LHCN-M2 (cell line): ENCODE measurements at regions not wholly inside any gene's neighbourhood (a gene's known extent, or its start where the extent isn't known, plus 50 kb on each side); places are given as distances from the start of the nearest gene placed in this dataset.

Experiments
- DNase-seq: peaks from one replicate; pipeline ENCODE4 v3.0.0-alpha.2; 2012; ENCODE audit warnings: low read depth

GRCh38 chr18:22330508-22330907 is 87.2 kb downstream of the CTAGE1 start:
- no peak for DNase-seq

- no peak for DNase-seq
Observed at GRCh38 chr18:22325396-22325795, 92.3 kb downstream of the CTAGE1 start.

DNA sequence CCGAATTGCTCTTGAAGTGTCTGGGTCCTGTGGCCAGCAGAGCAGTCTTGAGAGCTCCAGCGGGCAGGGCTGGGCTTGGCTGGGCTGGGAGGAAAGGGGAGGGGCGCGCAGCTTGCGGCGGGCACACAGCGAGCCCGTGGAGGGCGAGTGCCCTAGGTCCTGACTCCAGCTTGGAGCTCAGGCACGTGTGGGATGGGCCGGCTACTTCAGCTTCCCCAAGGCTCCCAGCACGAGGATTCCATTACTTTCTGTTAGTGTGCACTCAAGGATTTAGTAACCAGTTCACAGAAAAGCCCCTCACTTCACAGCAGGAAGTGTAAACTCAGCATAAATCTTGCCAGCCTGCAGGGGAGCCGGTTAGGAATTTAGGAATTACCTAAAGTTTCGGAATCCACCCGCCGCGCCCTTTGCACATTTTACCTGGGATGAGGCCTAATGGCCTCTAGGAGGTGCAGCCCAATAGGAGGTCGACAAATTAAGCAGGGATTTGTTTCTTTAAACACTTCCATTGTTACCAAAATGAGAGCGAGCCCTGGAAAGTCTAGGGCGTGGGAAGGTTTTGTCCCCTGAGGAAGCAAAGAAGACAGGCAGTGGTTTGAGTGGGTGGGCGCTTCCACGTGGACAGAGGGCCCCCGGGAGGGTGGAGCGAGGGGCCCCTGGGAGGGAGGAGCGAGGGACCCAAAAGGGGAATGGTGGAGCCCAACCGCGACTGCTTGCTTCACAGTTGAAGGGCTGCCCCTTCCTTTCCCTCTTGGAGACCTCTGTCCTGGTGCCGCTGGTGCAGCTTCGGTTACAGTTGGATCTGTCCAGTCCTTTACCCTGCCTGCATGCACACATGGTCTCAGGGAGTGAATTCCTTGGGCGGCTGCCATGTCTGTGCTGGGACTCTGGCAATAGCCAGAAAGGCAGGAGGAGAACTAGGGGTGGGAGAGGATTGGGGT is 93.3 kb downstream of the CTAGE1 start:
- no peak for DNase-seq

DNA sequence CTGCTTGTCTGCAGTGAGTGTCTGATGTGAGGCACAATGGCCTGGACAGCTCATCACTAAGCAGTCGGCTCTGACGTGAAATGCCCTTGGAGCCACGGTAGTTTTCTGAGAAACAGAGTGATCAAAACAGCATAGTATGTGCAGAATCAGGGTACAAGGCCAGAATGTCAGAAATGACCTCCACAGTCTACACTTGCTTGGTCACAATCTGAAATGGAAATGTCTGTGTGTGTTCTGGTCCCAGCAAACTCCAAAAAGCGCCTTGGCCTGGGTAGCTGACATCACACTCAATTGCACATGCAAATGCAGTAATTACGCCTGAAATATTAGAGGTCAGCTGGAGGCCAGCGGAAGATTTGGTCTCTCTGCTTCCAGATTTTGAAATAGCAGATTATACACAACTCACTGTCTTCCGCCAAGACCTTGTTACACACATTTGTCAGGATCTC is 95.4 kb downstream of the CTAGE1 start:
- DNase-seq = no peak

- no peak for DNase-seq
Observed at GRCh38 chr18:22320771-22321170, 96.9 kb downstream of the CTAGE1 start.

GRCh38 chr18:22320155-22320554 is 97.6 kb downstream of the CTAGE1 start:
- no peak for DNase-seq

DNA sequence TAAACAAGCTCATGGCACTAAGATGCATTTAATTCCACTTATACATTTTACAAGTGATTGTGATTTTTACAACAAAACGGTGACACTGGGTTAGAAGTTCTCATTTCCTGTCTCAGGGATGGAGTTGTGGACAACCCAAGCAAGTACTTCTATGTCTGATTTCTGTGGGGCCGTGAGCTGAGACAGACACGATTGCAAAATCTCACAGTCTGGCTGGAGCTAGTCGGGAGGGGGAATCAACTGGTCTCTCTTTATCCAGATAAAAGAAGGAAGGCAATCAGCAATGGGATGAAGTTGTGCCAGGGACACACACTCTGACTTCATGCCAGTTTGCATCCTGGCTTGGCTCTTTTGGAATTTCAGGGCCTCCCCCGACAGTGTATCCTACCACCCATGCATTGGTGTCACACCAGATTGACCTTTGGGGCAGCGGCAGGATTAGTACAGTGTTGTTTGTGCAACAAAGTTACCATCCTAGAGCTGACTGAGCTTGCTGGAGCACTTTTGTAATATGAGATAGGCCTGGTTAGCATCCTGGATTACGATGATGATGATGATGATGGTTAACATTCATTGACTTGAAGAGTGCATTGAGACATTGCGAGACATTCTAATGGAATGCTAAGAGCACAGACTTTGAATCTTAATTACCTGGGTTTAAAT is 98.8 kb downstream of the CTAGE1 start:
- DNase-seq = no peak

GRCh38 chr18:22314420-22314819 is 103.3 kb downstream of the CTAGE1 start:
- DNase-seq = no peak

DNA sequence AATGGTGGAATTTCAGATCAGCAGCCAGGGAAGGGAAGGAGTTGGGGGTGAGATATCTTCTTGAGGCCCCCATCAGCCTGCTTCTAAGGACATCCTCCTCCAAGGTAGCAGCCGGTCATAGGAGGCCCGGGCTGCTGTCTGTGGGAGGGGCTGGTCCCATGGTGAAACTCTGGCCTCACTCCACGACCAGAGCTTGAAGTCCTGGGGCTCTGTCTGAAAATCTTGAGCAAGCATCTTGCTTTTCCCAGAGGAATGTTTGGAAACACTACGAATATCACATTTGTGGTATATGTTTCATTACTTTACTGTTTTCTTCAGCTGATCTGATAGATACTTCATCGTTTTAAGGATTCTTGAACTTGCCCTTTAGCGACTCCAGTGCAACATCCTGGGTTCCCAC is 103.7 kb downstream of the CTAGE1 start:
- no peak for DNase-seq

DNA sequence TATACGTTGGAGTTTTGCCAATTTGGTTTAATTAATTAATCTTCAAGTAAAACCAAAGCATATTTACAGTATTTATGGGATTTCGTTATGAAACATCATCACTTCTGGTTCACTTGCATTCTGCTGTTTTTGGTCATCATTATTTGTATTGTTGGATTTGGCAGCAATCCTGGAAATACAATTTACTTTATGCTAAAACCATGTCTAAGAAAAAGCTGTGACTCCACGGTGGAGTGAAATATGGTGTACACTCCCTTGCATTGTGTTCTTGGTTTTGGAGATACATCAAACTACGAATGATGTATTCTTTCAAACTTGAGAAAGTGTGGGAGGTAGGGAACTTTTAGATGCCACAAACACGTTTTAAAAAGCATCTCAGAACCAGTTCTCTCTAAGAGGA is 106.4 kb downstream of the CTAGE1 start:
- no peak for DNase-seq

DNA sequence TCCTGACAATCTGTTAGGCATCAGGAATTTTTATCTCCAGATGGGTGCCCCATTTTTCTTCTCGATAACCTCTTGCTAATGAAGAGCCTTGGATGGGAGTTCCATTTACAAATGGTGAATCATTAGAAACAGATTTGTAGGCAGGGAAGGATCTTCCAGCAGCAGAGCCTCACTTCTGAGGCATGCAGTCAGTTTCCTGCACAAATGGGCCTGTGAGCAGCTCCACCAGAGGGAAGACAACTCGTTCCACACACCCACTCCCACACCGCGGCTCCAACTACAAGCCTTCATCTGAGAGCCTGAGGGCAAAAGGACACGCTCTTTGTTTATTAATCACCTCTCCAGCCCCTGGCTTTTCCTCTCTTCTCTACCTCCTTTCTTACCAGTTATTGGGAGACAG is 108.5 kb downstream of the CTAGE1 start:
- no peak for DNase-seq

DNA sequence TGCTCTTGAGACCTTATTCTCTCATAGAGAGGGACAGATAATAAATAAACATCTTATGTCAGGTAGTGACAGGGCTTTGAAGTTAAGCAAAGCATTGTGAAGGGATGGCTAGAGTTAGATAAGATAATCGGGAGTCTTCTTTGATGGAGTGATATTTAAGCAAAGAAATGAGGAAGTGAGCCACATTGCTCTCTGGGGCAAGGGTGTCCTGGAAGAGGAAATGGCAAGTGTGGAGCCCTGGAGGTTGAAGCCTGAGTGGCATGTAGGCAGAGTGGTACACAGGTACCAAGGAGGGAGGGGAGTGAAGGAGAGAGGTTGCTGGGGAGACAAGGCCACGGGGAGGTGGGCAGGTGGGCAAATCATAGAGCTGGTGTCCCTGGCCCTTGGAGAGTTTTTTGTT is 110.2 kb downstream of the CTAGE1 start:
- no peak for DNase-seq

GRCh38 chr18:22303927-22304326 is 113.8 kb downstream of the CTAGE1 start:
- DNase-seq = no peak

DNA sequence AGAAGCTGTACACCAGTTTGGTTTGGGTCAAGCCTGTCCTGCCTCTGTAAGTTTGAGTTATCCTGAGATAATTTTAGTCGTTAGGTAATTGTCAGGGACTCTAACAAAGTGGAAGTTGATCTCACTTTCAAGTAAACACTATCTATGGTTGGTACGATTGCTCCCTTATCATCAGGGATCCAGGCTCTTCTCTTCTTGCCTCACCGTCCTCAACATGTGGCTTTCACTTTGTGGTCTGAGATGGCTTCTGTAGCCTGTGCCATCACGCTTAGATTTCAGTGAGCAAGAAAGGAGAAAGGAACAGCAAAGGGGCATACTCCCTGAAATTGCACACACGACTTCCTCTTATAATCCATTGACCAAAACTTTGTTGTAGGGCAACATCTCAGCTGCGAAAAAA is 115.6 kb downstream of the CTAGE1 start:
- DNase-seq = no peak

DNA sequence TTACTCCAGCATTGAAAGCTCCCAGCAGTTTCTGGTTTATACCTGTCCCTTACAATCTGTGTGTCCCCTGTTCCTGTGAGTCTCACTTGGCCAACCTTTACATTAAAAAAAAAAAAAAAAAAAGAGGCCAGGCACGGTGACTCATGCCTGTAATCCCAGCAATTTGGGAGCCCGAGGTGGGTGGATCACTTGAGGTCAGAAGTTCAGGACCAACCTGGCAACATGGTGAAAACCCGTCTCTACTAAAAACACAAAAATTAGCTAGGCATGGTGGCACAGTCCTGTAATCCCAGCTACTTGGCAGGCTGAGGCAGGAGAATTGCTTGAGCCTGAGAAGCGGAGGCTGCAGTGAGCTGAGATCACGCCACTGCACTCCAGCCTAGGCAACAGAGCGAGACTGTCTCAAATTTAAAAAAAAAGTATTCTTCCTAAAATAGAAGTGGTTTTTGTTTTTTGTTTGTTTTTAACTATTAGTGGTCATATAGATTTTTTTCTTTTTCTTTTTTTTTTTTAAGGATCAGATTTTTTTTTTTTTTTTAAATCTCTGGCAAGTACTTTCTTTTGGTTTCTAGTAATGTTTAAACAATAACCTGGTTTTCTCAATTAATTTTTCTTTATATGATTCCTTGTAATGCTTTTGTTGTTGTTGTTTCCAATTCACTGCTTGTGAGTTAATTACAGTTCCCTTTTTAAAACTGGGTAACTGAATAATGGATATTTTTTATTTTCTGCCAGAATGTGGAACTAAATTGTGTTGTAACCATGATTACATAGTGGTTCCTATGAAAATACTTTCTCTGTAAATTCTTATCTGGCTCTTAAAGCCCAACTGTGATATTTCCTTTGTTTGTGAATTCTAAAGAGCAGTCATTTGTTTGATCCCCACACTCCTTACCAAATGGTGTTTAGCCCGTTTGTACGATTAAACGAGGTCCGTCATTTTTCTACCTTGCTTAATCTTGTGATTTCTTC is 116.8 kb downstream of the CTAGE1 start:
- DNase-seq = no peak

DNA sequence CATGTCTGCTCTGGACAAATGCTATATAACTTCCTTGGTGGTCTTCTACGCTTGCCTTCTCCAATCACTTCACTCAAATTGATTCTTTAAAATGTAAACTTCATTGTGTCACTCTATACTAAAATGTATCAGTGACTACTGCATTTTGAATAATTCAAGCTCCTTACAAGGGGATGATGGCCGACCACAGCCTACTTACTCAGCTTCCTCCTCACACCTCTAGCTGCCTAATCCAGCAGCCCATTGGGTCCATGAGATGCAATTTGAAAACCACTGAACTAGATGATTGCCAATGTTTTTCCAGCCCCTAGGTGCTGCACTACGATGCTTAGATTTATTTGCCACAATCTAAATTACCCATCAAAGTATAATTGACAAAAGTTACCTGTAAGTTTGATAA is 120.7 kb downstream of the CTAGE1 start:
- DNase-seq = no peak

DNA sequence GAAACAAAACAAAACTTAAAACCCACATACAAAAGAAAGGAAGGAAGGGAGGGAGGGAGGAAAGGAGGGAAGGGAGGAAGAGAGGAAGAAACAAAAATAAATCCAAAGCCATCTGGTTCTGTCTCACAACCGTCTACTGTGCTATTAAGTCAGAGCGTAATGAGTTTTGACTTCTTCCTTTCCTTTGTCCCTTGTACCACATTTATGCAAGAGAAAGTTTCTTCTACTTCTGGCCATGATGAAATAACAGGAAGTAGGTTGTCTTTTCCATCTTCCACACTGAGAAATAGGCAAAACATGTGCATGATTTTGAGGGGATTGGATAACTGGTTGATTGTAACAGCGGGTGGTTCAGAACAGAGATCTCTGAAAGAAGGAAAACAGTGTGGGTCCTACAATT is 121.4 kb downstream of the CTAGE1 start:
- DNase-seq = no peak

DNA sequence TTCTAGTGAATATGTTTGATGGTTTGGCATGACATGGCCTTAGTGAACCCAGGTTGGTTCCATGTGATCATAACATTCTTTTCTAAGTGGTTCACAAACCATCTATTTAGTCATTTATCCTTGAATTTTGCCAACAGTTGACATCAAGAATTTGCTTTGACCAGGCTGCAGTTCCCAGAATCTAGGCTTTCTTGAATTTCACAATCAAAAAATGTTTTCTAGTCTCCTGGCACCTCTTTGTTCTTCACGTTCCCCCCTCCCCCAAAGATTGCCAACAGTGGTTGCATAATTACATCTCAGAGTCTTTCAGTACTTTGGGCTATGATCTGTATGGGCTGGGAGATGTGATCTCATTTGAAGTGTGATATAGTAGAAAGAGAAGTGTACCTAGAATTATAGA is 124.0 kb downstream of the GATA6 start:
- DNase-seq = no peak

GRCh38 chr18:22290004-22290403 is 120.6 kb downstream of the GATA6 start:
- no peak for DNase-seq

GRCh38 chr18:22286585-22286984 is 117.2 kb downstream of the GATA6 start:
- no peak for DNase-seq

DNA sequence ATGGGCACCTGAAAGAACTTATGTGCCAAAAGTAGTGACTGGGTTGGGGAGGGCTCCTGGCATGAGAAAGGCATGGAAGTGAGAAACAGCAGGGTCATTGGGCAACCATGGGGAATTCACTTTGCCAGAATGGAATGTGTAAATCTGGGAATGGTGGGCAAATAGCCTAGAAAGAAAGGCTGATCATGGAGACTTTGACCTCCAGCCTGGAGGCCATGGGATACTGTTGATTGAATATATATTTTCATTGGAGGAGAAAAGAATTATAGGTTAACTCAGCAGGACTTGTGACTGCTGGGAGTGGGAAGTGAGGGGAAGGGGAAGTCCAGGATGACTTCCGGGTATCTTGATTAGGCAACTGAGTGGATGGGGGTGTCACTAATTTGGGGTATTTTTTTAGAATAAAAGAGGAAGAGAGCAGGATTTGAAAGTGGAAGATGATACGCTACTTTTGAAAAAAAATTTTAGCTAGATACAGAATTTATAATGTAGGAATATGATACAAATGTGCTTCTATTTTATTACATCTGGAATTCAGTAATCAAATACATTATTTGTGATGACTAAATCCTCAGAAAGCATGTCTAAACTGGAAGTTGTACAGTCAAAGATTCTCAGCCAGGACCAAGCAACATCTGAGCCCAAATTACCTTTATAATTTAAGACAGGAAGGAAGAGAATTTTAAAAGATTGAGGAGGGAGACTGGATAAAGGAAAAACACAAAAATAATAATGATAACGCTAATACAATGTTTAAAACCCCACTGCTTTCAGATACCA is 116.2 kb downstream of the GATA6 start:
- DNase-seq = no peak
